SK-N-SH treated with all-trans-retinoic acid at 6 μM for 48 hours (cell line): ENCODE measurements at regions not wholly inside any gene's neighbourhood (a gene's known extent, or its start where the extent isn't known, plus 50 kb on each side); places are given as distances from the start of the nearest gene placed in this dataset.
A peak's percentile ranks its signal among the peaks of the same experiment; 100 is the strongest.

ENCODE experiments used
- ATAC-seq: fragments of 200-7000 bp; cut with Tn5 transposase; 3 replicates; pipeline ENCODE4 v1.9.1; 2020; ENCODE audit warnings: mild to moderate bottlenecking, moderate library complexity
- BACH2 ChIP-seq: fragments of 250-450 bp; sonication (Bioruptor Pico); IDR thresholded peaks from 2 replicates; pipeline ENCODE4 v1.9.0; 2021; ENCODE audit warnings: mild to moderate bottlenecking, borderline replicate concordance
- CREB5 ChIP-seq: fragments of 250-450 bp; sonication (Bioruptor Pico); IDR thresholded peaks from 2 replicates; pipeline ENCODE4 v1.5.1; 2020; ENCODE audit warnings: low read depth, mild to moderate bottlenecking, moderate library complexity
- CSDC2 ChIP-seq: fragments of 250-450 bp; sonication (Bioruptor Pico); IDR thresholded peaks from 2 replicates; pipeline ENCODE4 v1.5.0; 2020; ENCODE audit warnings: mild to moderate bottlenecking, moderate library complexity
- ESRRG ChIP-seq: fragments of 250-450 bp; sonication (Bioruptor Pico); IDR thresholded peaks from 2 replicates; pipeline ENCODE4 v1.6.1; 2021; ENCODE audit warnings: mild to moderate bottlenecking
- GLIS3 ChIP-seq: fragments of 250-450 bp; sonication (Bioruptor Pico); IDR thresholded peaks from 2 replicates; pipeline ENCODE4 v1.5.0; 2020; ENCODE audit warnings: mild to moderate bottlenecking, moderate library complexity
- ISL1 ChIP-seq: fragments of 250-450 bp; sonication (Bioruptor Pico); IDR thresholded peaks from 2 replicates; pipeline ENCODE4 v2.1.2; 2022; ENCODE audit warnings: mild to moderate bottlenecking, moderate library complexity
- PATZ1 ChIP-seq: fragments of 250-450 bp; sonication (Bioruptor Pico); IDR thresholded peaks from 2 replicates; pipeline ENCODE4 v1.8.0; 2020; ENCODE audit warnings: mild to moderate bottlenecking, moderate library complexity, borderline replicate concordance
- PPARA ChIP-seq: fragments of 250-450 bp; sonication (Bioruptor Pico); IDR thresholded peaks from 2 replicates; pipeline ENCODE4 v1.5.0; 2020; ENCODE audit warnings: mild to moderate bottlenecking, borderline replicate concordance
- RARB ChIP-seq: fragments of 250-450 bp; sonication (Bioruptor Pico); IDR thresholded peaks from 2 replicates; pipeline ENCODE4 v1.8.0; 2021; ENCODE audit warnings: mild to moderate bottlenecking, moderate library complexity
- SNAI2 ChIP-seq: fragments of 250-450 bp; sonication (Bioruptor Pico); IDR thresholded peaks from 2 replicates; pipeline ENCODE4 v1.5.0; 2020; ENCODE audit warnings: mild to moderate bottlenecking, moderate library complexity
- TCF4 ChIP-seq: fragments of 250-450 bp; sonication (Bioruptor Pico); IDR thresholded peaks from 2 replicates; pipeline ENCODE4 v1.8.0; 2021; ENCODE audit warnings: mild to moderate bottlenecking, moderate library complexity, borderline replicate concordance
- TOX ChIP-seq: fragments of 250-450 bp; sonication (Bioruptor Pico); IDR thresholded peaks from 2 replicates; pipeline ENCODE4 v1.8.0; 2021; ENCODE audit warnings: mild to moderate bottlenecking, moderate library complexity, borderline replicate concordance
- ZFP3 ChIP-seq: fragments of 250-450 bp; sonication (Bioruptor Pico); IDR thresholded peaks from 2 replicates; pipeline ENCODE4 v1.5.0; 2020; ENCODE audit warnings: mild to moderate bottlenecking, moderate library complexity
- ZFP30 ChIP-seq: fragments of 450-650 bp; formaldehyde crosslinking; IDR thresholded peaks from 2 replicates; pipeline ENCODE4 v1.5.0; 2022; ENCODE audit warnings: mild to moderate bottlenecking, moderate library complexity
- ZNF565 ChIP-seq: fragments of 450-650 bp; formaldehyde crosslinking; conservative IDR thresholded peaks from 2 replicates; pipeline ENCODE4 v1.5.0; 2020; ENCODE audit warnings: low read depth, mild to moderate bottlenecking, moderate library complexity
- ZNF70 ChIP-seq: fragments of 450-650 bp; formaldehyde crosslinking; IDR thresholded peaks from 2 replicates; pipeline ENCODE4 v1.5.0; 2020; ENCODE audit warnings: mild to moderate bottlenecking, moderate library complexity
- ZNF8 ChIP-seq: fragments of 450-650 bp; formaldehyde crosslinking; IDR thresholded peaks from 2 replicates; pipeline ENCODE4 v1.5.0; 2020; ENCODE audit warnings: mild to moderate bottlenecking, moderate library complexity
- TF ChIP-seq, protein P1 (sequence below): fragments of 250-450 bp; sonication (Bioruptor Pico); IDR thresholded peaks from 2 replicates; pipeline ENCODE4 v1.5.1; 2021; ENCODE audit warnings: mild to moderate bottlenecking, moderate library complexity
- TF ChIP-seq, protein P2 (sequence below): fragments of 250-450 bp; sonication (Bioruptor Pico); IDR thresholded peaks from 2 replicates; pipeline ENCODE4 v1.5.0; 2020; ENCODE audit warnings: mild to moderate bottlenecking, moderate library complexity
- TF ChIP-seq, protein P3 (sequence below): fragments of 250-450 bp; sonication (Bioruptor Pico); IDR thresholded peaks from 2 replicates; pipeline ENCODE4 v1.8.0; 2021; ENCODE audit warnings: low read depth, mild to moderate bottlenecking, moderate library complexity, borderline replicate concordance

GRCh38 chrX:39897741-39898097 lies 200.0 kb downstream of the BCOR start:
- TF ChIP-seq BACH2 (CRISPR knock-in tag) (no peak), TCF4 (no peak), RARB (CRISPR knock-in tag) (no peak), ISL1 (CRISPR knock-in tag) (no peak), ZNF565 (CRISPR knock-in tag) (no peak), ZFP30 (CRISPR knock-in tag) (no peak), ZFP3 (CRISPR knock-in tag) (no peak), CREB5 (CRISPR knock-in tag) (no peak), PATZ1 (CRISPR knock-in tag) (no peak), ESRRG (CRISPR knock-in tag) (no peak), TOX (CRISPR knock-in tag) (no peak), GLIS3 (CRISPR knock-in tag) (no peak), ZNF70 (CRISPR knock-in tag) (no peak), PPARA (no peak)
- TF ChIP-seq, all 23 proteins: peak for 0
- ATAC-seq: peak; percentile 13; the same call in 2 of the 3 replicates

DNA sequence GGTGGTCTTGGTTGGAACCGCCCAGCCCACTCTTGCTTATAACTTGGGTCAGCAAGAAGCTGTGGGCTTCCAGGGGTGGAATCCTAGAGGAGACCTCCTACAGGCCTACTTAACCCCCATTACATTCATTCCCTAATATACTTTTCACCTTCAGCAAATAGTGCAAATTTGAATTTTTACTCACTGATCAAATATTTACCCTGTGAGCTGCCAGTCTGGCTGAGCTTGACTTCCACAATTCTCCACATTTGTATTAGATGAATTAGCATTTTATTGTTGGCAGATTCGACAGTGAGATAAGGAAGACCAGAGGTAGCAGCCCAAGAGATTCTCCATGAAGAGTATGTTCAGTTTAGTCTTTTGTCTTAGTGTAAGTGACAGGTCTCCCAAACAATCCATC lies 199.6 kb downstream of the BCOR start:
- ATAC-seq: no peak
- no peak for TF ChIP-seq ZFP3 (CRISPR knock-in tag)
- no peak for TF ChIP-seq ESRRG (CRISPR knock-in tag)
- TF ChIP-seq TCF4: no peak
- TF ChIP-seq SNAI2 (CRISPR knock-in tag): no peak
- no peak for TF ChIP-seq ZNF8 (CRISPR knock-in tag)
- TF ChIP-seq CSDC2 (CRISPR knock-in tag): no peak
- TF ChIP-seq, protein P1, sequence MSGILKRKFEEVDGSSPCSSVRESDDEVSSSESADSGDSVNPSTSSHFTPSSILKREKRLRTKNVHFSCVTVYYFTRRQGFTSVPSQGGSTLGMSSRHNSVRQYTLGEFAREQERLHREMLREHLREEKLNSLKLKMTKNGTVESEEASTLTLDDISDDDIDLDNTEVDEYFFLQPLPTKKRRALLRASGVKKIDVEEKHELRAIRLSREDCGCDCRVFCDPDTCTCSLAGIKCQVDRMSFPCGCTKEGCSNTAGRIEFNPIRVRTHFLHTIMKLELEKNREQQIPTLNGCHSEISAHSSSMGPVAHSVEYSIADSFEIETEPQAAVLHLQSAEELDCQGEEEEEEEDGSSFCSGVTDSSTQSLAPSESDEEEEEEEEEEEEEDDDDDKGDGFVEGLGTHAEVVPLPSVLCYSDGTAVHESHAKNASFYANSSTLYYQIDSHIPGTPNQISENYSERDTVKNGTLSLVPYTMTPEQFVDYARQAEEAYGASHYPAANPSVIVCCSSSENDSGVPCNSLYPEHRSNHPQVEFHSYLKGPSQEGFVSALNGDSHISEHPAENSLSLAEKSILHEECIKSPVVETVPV (CRISPR knock-in tag): no peak
- no peak for TF ChIP-seq PPARA
- no peak for TF ChIP-seq ISL1 (CRISPR knock-in tag)
- TF ChIP-seq, protein P2, sequence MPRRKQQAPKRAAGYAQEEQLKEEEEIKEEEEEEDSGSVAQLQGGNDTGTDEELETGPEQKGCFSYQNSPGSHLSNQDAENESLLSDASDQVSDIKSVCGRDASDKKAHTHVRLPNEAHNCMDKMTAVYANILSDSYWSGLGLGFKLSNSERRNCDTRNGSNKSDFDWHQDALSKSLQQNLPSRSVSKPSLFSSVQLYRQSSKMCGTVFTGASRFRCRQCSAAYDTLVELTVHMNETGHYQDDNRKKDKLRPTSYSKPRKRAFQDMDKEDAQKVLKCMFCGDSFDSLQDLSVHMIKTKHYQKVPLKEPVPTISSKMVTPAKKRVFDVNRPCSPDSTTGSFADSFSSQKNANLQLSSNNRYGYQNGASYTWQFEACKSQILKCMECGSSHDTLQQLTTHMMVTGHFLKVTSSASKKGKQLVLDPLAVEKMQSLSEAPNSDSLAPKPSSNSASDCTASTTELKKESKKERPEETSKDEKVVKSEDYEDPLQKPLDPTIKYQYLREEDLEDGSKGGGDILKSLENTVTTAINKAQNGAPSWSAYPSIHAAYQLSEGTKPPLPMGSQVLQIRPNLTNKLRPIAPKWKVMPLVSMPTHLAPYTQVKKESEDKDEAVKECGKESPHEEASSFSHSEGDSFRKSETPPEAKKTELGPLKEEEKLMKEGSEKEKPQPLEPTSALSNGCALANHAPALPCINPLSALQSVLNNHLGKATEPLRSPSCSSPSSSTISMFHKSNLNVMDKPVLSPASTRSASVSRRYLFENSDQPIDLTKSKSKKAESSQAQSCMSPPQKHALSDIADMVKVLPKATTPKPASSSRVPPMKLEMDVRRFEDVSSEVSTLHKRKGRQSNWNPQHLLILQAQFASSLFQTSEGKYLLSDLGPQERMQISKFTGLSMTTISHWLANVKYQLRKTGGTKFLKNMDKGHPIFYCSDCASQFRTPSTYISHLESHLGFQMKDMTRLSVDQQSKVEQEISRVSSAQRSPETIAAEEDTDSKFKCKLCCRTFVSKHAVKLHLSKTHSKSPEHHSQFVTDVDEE (CRISPR knock-in tag): no peak
- TF ChIP-seq PATZ1 (CRISPR knock-in tag): no peak
- no peak for TF ChIP-seq ZFP30 (CRISPR knock-in tag)
- no peak for TF ChIP-seq RARB (CRISPR knock-in tag)
- TF ChIP-seq, protein P3, sequence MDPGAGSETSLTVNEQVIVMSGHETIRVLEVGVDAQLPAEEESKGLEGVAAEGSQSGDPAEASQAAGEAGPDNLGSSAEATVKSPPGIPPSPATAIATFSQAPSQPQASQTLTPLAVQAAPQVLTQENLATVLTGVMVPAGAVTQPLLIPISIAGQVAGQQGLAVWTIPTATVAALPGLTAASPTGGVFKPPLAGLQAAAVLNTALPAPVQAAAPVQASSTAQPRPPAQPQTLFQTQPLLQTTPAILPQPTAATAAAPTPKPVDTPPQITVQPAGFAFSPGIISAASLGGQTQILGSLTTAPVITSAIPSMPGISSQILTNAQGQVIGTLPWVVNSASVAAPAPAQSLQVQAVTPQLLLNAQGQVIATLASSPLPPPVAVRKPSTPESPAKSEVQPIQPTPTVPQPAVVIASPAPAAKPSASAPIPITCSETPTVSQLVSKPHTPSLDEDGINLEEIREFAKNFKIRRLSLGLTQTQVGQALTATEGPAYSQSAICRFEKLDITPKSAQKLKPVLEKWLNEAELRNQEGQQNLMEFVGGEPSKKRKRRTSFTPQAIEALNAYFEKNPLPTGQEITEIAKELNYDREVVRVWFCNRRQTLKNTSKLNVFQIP (CRISPR knock-in tag): no peak
- no peak for TF ChIP-seq ZNF565 (CRISPR knock-in tag)
